Activated naive CD4-positive, alpha-beta T cell treated with anti-CD3 and anti-CD28 coated beads, Interleukin-2, amount 50 U/mL, for 72 hours (primary cell): ENCODE measurements at regions not wholly inside any gene's neighbourhood (a gene's known extent, or its start where the extent isn't known, plus 50 kb on each side); places are given as distances from the start of the nearest gene placed in this dataset.
A peak's percentile ranks its signal among the peaks of the same experiment; 100 is the strongest.
"Not testable (repeated sequence)": the region's sequence is repeated elsewhere in the genome, so short reads cannot be mapped to it uniquely, and the experiment has no call there.

Source experiments
- ATAC-seq, 2 donors: fragments of 150-1000 bp; cut with Tn5 transposase; 2 replicates each; pipeline ENCODE4 v1.10.0; 2021; ENCODE audit warnings: mild to moderate bottlenecking in 2 of 2, moderate library complexity in 2 of 2
- DNase-seq, 2 donors: peaks; one replicate each; pipeline ENCODE4 v3.0.0; 2021 to 2022; ENCODE audit warnings: low spot score in 2 of 2
- H3K27ac Mint-ChIP-seq, 2 donors: one replicate each; pipeline ENCODE4 v1.8.0; 2022; ENCODE audit warnings: mild to moderate bottlenecking in 2 of 2, mixed read lengths in 2 of 2
- H3K36me3 Mint-ChIP-seq, 2 donors: one replicate each; pipeline ENCODE4 v1.8.0; 2022; ENCODE audit warnings: mixed read lengths in 2 of 2
- H3K9me3 Mint-ChIP-seq, 2 donors: one replicate each; pipeline ENCODE4 v1.8.0; 2022; ENCODE audit warnings: mixed read lengths in 2 of 2

DNA sequence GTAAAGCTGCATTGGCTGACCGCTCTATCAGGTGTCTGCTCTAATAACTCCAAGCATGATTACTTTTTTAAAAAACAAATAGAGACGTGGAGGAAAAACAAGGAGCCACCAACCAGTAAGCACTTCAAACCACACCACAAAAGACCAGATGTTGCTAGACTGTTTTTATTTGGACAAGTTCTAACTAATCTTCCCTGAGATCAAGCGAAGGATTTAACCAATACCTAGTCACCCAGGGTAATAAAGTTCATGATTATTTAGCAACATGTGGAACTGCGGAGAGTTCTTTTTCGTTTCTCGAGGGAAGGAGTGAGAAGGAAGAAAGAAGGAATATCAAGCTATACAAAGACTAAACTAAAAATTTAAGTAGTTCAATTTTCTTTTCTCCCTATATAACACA lies 288.1 kb downstream of the DUSP6 start:
- ATAC-seq (no peak), DNase-seq (no peak)
- Mint-ChIP-seq H3K27ac (peak overlapping the region in 1 of 2 donors; percentile 50), H3K36me3 (peaks cover 0 to 1% of the 10 kb centered on the region in 2 donors), H3K9me3 (peaks cover 3 to 11% of the 10 kb centered on the region in 2 donors)

GRCh38 chr12:89062996-89063395 lies 289.3 kb downstream of the DUSP6 start:
- Mint-ChIP-seq H3K27ac (no peak overlapping the region), H3K9me3 (peaks cover 3 to 11% of the 10 kb centered on the region in 2 donors), H3K36me3 (no peaks in the 10 kb centered on the region)
- DNase-seq (no peak), ATAC-seq (no peak)

DNA sequence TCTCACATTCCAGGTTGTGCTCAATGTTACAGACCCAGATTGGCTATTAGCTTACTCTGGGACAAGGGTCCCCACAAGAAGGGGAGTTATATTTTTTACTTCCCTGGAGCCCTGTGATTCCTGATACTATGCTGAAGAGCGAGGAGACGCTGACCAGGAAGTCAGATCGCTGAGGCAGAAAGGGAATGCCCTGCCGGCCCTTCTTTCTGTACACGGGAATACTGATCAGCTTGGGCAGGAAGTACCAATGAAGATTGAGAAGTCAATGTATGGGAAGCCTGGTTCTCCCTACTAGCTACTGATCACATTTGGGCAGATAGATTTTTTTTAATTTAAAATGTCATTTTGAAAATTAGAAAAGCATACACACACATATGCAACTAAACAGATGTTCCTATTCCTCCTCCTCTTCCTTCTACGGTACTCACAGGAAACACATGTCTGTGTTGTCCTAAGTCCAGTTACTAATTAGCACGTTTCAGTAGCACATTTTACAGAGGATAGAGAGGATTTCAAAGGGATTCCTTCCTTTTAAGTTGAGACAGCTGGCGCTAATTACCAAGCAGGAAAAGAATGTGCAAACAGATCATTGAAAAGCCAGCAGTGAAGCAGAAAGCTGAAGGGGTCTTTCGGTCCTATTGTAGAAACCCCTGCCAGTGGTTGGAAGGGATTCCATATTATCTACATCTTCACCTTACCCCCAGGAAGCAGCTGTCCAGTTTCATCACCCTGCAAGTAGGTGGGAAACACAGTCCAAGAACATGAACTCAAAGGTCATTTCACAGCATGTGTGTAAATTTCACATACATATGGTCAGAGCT lies 292.4 kb downstream of the DUSP6 start:
- Mint-ChIP-seq H3K9me3 (peaks cover 0 to 3% of the 10 kb centered on the region in 2 donors), H3K27ac (peak overlapping the region in 1 of 2 donors; percentile 72), H3K36me3 (no peaks in the 10 kb centered on the region)
- DNase-seq: no peak
- no peak for ATAC-seq

DNA sequence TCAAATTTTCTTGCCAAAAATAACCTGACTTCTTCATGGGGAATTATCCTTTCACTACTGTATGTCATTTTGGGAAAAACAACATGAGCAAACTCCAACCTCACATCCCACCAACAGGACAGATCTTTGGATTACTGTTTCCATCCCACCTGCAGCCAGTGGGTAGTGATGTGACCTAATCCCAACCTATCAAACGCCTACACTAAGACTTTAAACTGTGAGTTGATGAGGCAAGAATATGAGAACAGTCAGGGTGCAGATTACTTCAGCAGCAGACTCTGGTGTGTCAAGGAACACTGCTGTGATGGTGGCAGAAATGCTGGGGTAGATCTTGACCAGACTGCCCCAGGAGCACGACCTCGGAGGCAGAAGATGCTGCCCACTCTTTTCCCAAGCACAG lies 293.2 kb downstream of the DUSP6 start:
- Mint-ChIP-seq H3K9me3 (no peaks in the 10 kb centered on the region), H3K27ac (no peak overlapping the region), H3K36me3 (no peaks in the 10 kb centered on the region)
- no peak for DNase-seq
- no peak for ATAC-seq

GRCh38 chr12:89058402-89058801 lies 293.9 kb downstream of the DUSP6 start:
- ATAC-seq: no peak
- Mint-ChIP-seq H3K36me3 (peaks cover 0 to 6% of the 10 kb centered on the region in 2 donors), H3K27ac (no peak overlapping the region), H3K9me3 (peaks cover 0 to 5% of the 10 kb centered on the region in 2 donors)
- no peak for DNase-seq

GRCh38 chr12:89053817-89054216 lies 298.5 kb downstream of the DUSP6 start:
- H3K27ac Mint-ChIP-seq, ATAC-seq, DNase-seq, H3K9me3 Mint-ChIP-seq: not testable (repeated sequence)
- peaks cover 5 to 21% of the 10 kb centered on the region in 2 donors for H3K36me3 Mint-ChIP-seq

GRCh38 chr12:89051065-89051677 lies 301.1 kb downstream of the DUSP6 start:
- H3K27ac Mint-ChIP-seq: no peak overlapping the region
- H3K9me3 Mint-ChIP-seq: peaks cover 0 to 7% of the 10 kb centered on the region in 2 donors
- peaks cover 5 to 21% of the 10 kb centered on the region in 2 donors for H3K36me3 Mint-ChIP-seq
- DNase-seq: peak in 1 of 2 donors; percentile 18
- peak; percentile 55 to 59 for ATAC-seq

DNA sequence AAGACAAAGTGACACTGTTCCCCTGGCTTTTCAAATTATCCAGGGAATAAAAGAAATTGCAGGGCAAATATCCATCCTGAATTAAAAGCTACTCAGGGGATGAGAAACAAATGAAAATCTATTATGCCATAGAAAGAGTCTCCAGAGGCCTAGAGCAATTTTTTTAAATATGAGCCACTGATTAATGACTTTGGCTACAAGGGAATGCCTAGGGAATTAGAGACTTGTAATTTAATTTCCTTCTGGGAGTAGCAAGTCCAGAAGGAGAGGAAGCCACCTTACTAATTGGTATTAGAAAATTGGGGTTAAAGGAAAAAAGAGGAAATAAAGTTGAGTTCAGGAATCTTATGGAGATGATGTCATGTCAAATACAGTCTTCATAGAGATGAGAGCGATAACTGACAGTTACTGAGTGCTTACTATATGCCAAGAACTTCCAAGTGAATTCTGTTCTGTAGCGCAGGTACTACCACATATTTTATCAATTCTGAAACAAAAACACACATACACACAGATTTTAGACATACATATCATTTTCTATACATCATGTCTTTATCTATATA lies 304.4 kb downstream of the DUSP6 start:
- no peak overlapping the region for H3K27ac Mint-ChIP-seq
- DNase-seq: no peak

DNA sequence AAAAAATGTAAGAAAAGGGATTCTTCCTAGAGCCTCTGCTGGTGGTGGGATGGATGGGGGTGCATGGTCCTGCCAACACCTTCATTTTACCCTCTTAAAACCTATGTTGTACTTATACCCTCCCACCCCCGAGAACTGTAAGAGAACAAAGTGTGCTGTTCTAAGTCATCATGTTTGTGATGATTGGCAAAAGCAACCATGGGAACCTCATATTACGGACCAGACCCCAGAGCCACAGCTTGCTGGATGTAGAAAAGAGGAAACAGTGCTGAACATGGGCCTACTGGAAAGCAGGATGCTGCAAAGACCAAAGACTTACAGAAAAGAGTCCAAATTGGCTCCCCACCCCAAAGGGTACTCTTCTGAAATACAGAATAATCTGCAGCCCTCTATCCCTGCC lies 311.2 kb downstream of the DUSP6 start:
- DNase-seq: no peak
- Mint-ChIP-seq H3K36me3 (peaks cover 10 to 36% of the 10 kb centered on the region in 2 donors), H3K9me3 (peaks cover 11 to 23% of the 10 kb centered on the region in 2 donors), H3K27ac (peak overlapping the region; percentile 92 to 96)
- ATAC-seq: no peak

More for the DNA sequence above, 304.4 kb downstream of the DUSP6 start:
- ATAC-seq: no peak
- Mint-ChIP-seq H3K9me3 (no peaks in the 10 kb centered on the region), H3K36me3 (peaks cover 5 to 10% of the 10 kb centered on the region in 2 donors)

DNA sequence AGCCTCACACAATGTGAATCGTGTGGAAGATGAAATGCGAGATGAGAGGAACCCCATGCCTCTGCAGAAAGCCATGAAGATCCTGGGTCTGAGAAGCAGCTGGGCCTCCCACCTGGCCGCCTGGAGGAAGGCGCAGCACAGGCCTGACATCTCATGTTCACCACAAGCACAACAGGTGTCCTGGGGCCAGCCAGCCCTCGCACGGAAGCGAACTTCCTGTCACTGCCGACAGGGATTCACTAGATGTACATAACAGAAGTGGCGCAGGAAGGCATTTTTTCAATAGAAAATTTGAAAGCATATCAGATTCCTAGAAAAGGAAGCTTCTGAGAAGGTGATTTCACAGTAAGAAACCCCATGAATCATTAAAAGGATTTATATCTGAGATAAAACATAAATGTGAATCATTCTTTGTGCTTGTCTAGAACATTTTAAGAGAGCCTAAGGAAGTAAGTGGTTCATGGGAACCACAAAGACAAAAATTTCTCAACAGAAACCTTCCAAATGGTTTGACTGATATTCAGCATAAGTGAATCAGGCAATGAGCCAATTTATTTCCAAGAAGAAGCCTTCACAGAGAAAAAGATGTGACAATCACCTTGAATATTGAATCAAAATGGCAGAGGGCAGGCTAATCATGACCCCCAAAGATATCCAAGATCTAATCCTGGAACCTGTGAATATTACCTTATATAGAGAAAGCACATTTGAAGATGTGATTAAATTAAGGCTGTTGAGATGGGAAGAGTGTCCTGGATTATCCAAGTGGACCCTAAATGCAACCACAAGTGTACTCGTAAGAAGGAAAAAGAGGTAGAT lies 311.9 kb downstream of the DUSP6 start:
- peak overlapping the region; percentile 92 to 97 for H3K27ac Mint-ChIP-seq
- peaks cover 10 to 36% of the 10 kb centered on the region in 2 donors for H3K36me3 Mint-ChIP-seq
- ATAC-seq: peak; percentile 86 to 87

DNA sequence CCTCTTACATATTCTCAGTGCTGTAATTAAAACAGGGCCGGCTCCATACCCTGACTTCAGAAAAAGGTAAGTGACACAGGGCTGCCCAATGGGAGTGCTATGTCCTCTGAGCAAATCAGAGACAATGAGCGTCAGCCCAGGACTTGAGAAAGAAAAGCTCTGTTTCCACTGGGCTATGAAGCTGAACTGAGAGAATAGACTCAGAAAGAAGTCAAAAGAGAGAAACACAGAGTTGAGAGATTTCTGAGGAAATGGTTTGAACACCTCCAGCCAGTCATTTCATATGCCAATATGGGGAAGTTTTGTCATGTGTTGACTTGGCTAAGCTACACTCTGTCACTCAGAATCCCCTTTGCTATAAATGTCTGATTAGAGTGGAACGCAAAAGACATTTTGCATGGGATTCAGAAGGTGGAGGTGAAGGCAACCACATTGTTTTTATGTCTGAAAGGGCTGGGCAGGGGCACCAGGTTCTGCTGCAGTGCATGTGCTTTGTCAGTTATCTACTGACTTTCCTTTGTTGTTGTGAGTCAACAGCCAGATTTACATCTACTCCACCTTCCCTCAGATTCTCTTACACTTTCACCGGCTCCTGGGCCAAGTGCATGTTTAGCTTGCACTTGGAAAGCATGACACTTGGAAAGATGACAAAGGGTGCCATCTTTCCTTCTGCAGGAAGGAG lies 313.3 kb downstream of the DUSP6 start:
- ATAC-seq: peak; percentile 61 to 66
- Mint-ChIP-seq H3K36me3 (peaks cover 10 to 36% of the 10 kb centered on the region in 2 donors), H3K27ac (peak overlapping the region; percentile 73 to 92), H3K9me3 (peaks cover 11 to 23% of the 10 kb centered on the region in 2 donors)
- DNase-seq: no peak

More for the DNA sequence above, 311.9 kb downstream of the DUSP6 start:
- H3K9me3 Mint-ChIP-seq: peaks cover 11 to 23% of the 10 kb centered on the region in 2 donors
- DNase-seq: peak; percentile 78 to 87

DNA sequence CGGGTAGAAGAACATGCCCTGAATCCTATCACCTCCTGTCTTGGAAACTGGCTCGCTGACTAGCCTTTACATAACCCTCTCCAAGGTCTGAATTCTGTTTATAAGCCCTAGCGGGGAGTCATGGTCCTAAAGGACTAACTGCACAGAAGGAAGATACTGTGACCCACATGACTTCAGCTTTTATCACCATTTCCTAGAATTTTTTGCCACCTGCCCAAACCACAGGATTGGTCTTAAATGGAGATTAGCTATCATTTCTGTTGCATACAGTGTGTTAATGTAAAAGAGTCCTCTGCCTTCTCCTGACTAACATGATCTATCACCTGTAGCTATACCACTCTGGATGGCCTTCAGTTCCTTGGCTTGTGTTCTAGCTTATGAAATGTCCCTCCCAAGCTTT lies 319.2 kb downstream of the DUSP6 start:
- no peak for ATAC-seq
- peaks cover 3 to 11% of the 10 kb centered on the region in 2 donors for H3K9me3 Mint-ChIP-seq
- H3K27ac Mint-ChIP-seq: no peak overlapping the region
- no peak for DNase-seq
- peaks cover 5 to 6% of the 10 kb centered on the region in 2 donors for H3K36me3 Mint-ChIP-seq

GRCh38 chr12:89029961-89030360 lies 322.3 kb downstream of the DUSP6 start:
- DNase-seq (no peak), ATAC-seq (no peak)
- Mint-ChIP-seq H3K27ac (no peak overlapping the region), H3K9me3 (peaks cover 0 to 6% of the 10 kb centered on the region in 2 donors), H3K36me3 (peaks cover 0 to 5% of the 10 kb centered on the region in 2 donors)

- no peak overlapping the region for H3K27ac Mint-ChIP-seq
- DNase-seq (no peak), ATAC-seq (no peak)
- no peaks in the 10 kb centered on the region for H3K36me3 Mint-ChIP-seq
- H3K9me3 Mint-ChIP-seq: no peaks in the 10 kb centered on the region
Observed at GRCh38 chr12:89024580-89024979, 327.7 kb downstream of the DUSP6 start.

DNA sequence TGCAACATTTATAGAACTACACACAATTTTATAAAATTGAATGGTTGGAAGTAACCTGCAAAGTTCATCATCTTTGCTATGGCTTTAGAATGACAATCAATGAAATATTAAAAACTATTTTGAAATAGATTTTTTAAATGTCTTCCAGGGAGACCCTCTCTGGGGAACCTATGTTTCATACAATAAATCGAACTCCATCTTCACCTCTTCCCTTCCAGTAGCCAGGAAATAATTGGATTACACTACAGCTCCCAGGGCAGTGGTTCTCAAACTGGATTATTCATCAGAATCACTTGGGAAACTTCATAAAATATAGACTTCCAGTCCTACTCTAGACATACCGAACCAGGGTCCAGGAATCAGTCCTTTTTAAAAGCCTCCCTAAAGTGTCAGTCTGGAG lies 328.4 kb downstream of the DUSP6 start:
- ATAC-seq (no peak), DNase-seq (no peak)
- no peak overlapping the region for H3K27ac Mint-ChIP-seq
- H3K9me3 Mint-ChIP-seq: no peaks in the 10 kb centered on the region
- H3K36me3 Mint-ChIP-seq: no peaks in the 10 kb centered on the region

DNA sequence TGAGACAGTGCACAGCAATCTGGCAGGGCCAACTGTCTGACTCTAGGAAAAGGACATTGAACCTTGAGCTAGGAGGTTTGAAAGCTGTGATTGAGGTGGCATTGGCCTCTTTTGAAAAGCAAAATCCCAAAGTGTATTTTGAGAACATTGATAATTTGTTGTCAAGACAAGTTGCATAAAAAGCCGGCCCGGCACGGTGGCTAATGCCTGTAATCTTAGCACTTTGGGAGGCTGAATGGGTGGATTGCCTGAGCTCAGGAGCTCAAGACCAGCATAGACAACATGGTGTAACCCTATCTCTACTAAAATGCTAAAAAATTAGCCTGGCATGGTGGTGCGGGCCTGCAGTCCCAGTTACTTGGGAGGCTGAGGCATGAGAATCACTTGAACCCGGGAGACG lies 331.6 kb downstream of the DUSP6 start:
- H3K36me3 Mint-ChIP-seq: no peaks in the 10 kb centered on the region

More for the DNA sequence above, 331.6 kb downstream of the DUSP6 start:
- H3K9me3 Mint-ChIP-seq: no peaks in the 10 kb centered on the region
- no peak for DNase-seq
- peak overlapping the region in 1 of 2 donors; percentile 25 for H3K27ac Mint-ChIP-seq
- ATAC-seq: no peak
